ENCODE measurements at regions not wholly inside any gene's neighbourhood (a gene's known extent, or its start where the extent isn't known, plus 50 kb on each side); places are given as distances from the start of the nearest gene placed in this dataset.

- H3K27me3 ChIP-seq (ENCODE audit: control insufficient read depth, insufficient read depth, low read length): no peaks in the 10 kb centered on the region
These were observed 622.5 kb downstream of the ANKRD7 start for GRCh38 chr7:118846977-118847376.

More at GRCh38 chr7:118846977-118847376, 622.5 kb downstream of the ANKRD7 start:
- Histone ChIP-seq H2AFZ (replicated peaks; ENCODE audit: low read length, poor library complexity) (no peak overlapping the region), H4K20me1 (ENCODE audit: insufficient read depth, low read length) (no peaks in the 10 kb centered on the region), H3K9me1 (ENCODE audit: insufficient read depth, low read length) (no peaks in the 10 kb centered on the region), H4K5ac (ENCODE audit: low read depth, low read length) (no peak overlapping the region), H3K23ac (ENCODE audit: low read depth, low read length) (no peak overlapping the region), H2BK20ac (ENCODE audit: low read depth, low read length) (no peak overlapping the region), H3K4ac (ENCODE audit: low read depth, low read length) (no peak overlapping the region), H4K91ac (ENCODE audit: insufficient read depth, low read depth, low read length) (no peak overlapping the region), H2BK5ac (ENCODE audit: low read depth, low read length, poor library complexity, severe bottlenecking) (no peak overlapping the region), H3K4me2 (ENCODE audit: low read depth, low read length) (no peak overlapping the region), H3K9ac (ENCODE audit: low read depth, low read length) (no peak overlapping the region), H3K4me3 (ENCODE audit: insufficient read depth, low read depth, low read length) (no peak overlapping the region), H3K27ac (ENCODE audit: insufficient read depth, low read length) (no peak overlapping the region), H3K79me1 (ENCODE audit: low read depth in 1 of 2, low read length in 2 of 2) (no peaks in the 10 kb centered on the region), H3K36me3 (ENCODE audit: control insufficient read depth, insufficient read depth, low read length) (no peaks in the 10 kb centered on the region), H3K14ac (replicated peaks; ENCODE audit: low read depth, low read length) (no peak overlapping the region), H3K9me3 (ENCODE audit: control insufficient read depth, insufficient read depth, low read length) (peaks cover 5% of the 10 kb centered on the region; the same call in 1 of the 2 replicates), H2BK15ac (ENCODE audit: low read depth, low read length) (no peak overlapping the region), H2AK9ac (replicated peaks; ENCODE audit: low read depth, low read length, poor library complexity) (no peak overlapping the region), H2AK5ac (ENCODE audit: low read depth, low read length) (no peak overlapping the region), H2BK120ac (ENCODE audit: low read depth, low read length) (no peak overlapping the region), H3K4me1 (ENCODE audit: control insufficient read depth, insufficient read depth, low read length) (no peaks in the 10 kb centered on the region), H3K56ac (ENCODE audit: extremely low read depth, insufficient read depth, low read length) (no peak overlapping the region), H3K18ac (ENCODE audit: low read depth, low read length) (no peak overlapping the region), H4K8ac (ENCODE audit: low read depth in 2 of 2, low read length in 2 of 2) (no peak overlapping the region)
- in situ Hi-C loops (cut with MboI; ENCODE audit: low sequenced_read_pairs) (no loop called here), intact Hi-C loops (cut with micrococcal nuclease) (no loop called here), dilution Hi-C loops (cut with HindIII; ENCODE audit: low sequenced_read_pairs, unreplicated experiment) (no loop called here)
- no peak for TF ChIP-seq POLR2A (IDR thresholded peaks at IDR 0.05; ENCODE audit: low read depth, low read length)
- no peak for TF ChIP-seq SMC3 (IDR thresholded peaks at IDR 0.05; ENCODE audit: low read depth, low read length)
- no peak for TF ChIP-seq ELK1 (IDR thresholded peaks at IDR 0.05; ENCODE audit: borderline replicate concordance, low read depth, low read length)
- TF ChIP-seq MAFK (IDR thresholded peaks at IDR 0.05; ENCODE audit: low read depth, low read length): no peak
- no peak for TF ChIP-seq CEBPB (IDR thresholded peaks at IDR 0.05; ENCODE audit: low read depth, low read length)
- TF ChIP-seq RFX5 (IDR thresholded peaks at IDR 0.05; ENCODE audit: low read depth, low read length): no peak
- TF ChIP-seq NFE2L2 (IDR thresholded peaks at IDR 0.05; ENCODE audit: low read depth, low read length): no peak
- TF ChIP-seq, protein P1, sequence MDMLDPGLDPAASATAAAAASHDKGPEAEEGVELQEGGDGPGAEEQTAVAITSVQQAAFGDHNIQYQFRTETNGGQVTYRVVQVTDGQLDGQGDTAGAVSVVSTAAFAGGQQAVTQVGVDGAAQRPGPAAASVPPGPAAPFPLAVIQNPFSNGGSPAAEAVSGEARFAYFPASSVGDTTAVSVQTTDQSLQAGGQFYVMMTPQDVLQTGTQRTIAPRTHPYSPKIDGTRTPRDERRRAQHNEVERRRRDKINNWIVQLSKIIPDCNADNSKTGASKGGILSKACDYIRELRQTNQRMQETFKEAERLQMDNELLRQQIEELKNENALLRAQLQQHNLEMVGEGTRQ (IDR thresholded peaks at IDR 0.05; ENCODE audit: low read depth, low read length): no peak
- no peak for TF ChIP-seq RCOR1 (IDR thresholded peaks at IDR 0.05; ENCODE audit: insufficient replicate concordance, low read length)
- TF ChIP-seq CTCF (conservative IDR thresholded peaks at IDR 0.05; ENCODE audit: low read depth, low read length): no peak
- no peak for TF ChIP-seq CHD1 (IDR thresholded peaks at IDR 0.05; ENCODE audit: low read depth, low read length)
- no peak for TF ChIP-seq FOS (IDR thresholded peaks at IDR 0.05; ENCODE audit: low read depth, low read length)
- TF ChIP-seq MXI1 (IDR thresholded peaks at IDR 0.05; ENCODE audit: borderline replicate concordance, low read depth, low read length): no peak
- TF ChIP-seq MAZ (IDR thresholded peaks at IDR 0.05; ENCODE audit: borderline replicate concordance, low read depth, low read length): no peak
- TF ChIP-seq RAD21 (IDR thresholded peaks at IDR 0.05; ENCODE audit: low read length): no peak
- no peak for TF ChIP-seq BHLHE40 (IDR thresholded peaks at IDR 0.05; ENCODE audit: low read depth, low read length)
- POLR2A ChIA-PET (ENCODE audit: unreplicated experiment): no interaction called here
- ATAC-seq (ENCODE audit: low read depth) (no peak), DNase-seq (no peak)
- CTCF ChIA-PET: no interaction called here
- BruUV-seq (replicated peaks): no TSS peak

Measured in IMR-90 (cell line).